GM18870 (cell line): ENCODE measurements at regions not wholly inside any gene's neighbourhood (a gene's known extent, or its start where the extent isn't known, plus 50 kb on each side); places are given as distances from the start of the nearest gene placed in this dataset.

ENCODE experiments used
- ATAC-seq: cut with Tn5 transposase; IDR thresholded peaks from one replicate; pipeline ENCODE4 v1.9.1; 2021; ENCODE audit warnings: moderate library complexity; ENCODE audit not compliant: unreplicated experiment

DNA sequence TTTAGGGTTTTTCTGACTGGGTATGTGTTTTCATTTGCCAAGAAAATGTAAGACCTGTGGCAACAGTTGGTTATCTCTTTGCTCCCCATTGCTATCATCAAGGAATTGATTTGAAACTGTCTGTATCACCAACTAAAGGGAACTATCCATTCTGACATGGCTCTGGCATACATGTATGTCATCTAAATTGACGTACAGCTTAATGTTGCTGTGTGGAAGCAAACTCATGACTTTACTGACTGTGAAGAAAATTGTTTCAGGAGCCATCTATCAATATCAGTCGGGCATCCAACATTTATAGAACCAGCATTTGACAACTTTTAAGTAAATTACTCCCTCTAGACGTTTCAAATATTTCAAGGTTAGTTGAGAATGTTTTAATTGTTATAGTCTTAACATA is 555.8 kb upstream of the EPHA7 start:
- ATAC-seq = no peak

GRCh38 chr6:93974332-93974731 is 555.0 kb upstream of the EPHA7 start:
- ATAC-seq = no peak

DNA sequence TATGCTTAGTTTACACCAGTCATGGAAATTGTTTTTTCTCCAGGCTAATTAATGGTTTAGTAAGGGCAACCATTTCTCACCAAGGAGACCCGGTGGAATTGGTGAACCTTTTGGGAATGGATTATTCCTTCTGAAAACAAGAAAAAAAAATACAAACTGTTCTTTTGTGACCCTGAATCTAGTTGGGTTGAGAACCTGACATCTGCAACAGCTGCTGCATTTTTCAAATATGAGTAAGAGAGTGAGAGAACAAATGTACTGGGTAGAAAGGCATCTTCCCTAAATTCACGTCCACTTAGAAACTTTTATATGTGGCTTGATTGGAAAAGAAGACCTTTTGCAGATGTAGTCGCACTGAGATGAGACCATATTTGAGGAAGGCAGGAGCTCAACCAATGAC is 553.4 kb upstream of the EPHA7 start:
- no peak for ATAC-seq

GRCh38 chr6:93970684-93971083 is 551.3 kb upstream of the EPHA7 start:
- no peak for ATAC-seq

DNA sequence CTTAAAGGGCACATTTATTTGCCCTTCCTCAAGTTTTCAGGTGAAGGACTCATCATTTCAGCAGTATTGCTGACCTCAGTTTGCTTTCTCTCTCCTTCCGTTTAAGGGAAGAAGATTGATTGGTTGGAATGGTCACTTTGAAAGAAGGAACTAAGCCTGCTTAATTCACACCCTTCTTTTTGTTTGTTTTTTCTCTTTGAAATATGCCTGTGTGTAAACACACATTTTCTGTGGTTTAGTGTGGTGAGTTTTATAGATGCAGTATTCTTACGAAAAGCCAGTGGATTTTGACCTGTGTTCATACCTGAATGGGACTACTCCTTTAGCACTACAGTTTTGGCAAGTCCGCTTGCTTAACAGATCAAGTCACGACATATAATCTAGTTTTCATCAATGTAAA is 548.8 kb upstream of the EPHA7 start:
- ATAC-seq = no peak

DNA sequence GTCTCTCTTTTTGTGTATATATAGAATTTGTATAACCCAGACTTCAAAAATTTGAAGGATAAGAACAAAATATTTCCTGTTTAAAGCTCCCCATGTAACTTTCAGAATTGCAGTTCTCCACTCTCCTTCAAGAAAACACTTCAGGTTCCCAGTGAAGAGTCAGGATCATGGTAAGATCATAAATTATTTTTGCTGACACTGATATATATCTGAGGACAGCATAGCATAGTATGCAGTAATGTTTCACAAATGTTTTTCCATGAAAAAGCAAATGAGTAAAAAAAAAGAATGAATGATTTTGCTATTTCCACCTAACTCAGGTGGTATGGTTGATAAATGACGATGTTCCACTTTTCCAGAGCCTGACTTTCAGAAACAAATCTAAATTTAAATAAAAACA is 545.6 kb upstream of the EPHA7 start:
- no peak for ATAC-seq

- no peak for ATAC-seq
Observed at GRCh38 chr6:93964321-93964720, 545.0 kb upstream of the EPHA7 start.

GRCh38 chr6:93962566-93962965 is 543.2 kb upstream of the EPHA7 start:
- no peak for ATAC-seq

DNA sequence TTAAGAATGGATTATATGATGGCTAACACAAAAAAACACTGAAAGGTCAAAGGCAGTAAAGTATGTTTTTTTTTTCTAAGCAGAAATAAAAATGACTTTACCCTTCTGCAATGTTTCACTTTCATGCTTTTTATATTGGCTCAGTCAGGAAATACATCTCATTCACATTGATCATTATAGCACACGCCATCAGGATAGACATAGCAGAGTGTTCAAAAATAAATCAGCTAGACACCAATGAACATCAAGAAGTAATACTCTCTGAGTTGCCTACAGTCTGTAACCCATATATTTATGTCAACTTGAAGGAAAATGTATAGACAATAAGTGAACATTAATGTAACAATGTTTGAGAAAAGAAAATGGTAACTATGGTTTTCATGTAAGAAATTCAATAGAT is 535.2 kb upstream of the EPHA7 start:
- ATAC-seq = no peak

DNA sequence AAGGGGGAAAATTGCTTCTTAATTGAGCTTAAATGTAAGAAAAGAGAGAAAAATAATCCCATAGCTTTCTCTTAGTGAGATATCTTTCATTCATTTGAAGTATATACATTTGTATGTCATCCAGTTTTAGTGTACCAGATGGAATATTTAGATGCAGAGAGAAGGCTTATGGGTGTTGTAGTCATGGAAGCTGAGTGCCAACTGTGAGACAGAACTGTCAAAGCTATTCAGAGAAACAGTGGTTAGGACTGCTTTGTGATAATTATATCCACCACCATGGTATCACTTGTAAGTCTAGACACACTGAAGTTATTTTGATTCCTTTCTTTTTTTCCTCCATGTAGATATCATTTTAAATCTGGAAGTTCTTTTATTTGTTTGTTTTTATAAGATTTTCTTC is 524.3 kb upstream of the EPHA7 start:
- no peak for ATAC-seq

DNA sequence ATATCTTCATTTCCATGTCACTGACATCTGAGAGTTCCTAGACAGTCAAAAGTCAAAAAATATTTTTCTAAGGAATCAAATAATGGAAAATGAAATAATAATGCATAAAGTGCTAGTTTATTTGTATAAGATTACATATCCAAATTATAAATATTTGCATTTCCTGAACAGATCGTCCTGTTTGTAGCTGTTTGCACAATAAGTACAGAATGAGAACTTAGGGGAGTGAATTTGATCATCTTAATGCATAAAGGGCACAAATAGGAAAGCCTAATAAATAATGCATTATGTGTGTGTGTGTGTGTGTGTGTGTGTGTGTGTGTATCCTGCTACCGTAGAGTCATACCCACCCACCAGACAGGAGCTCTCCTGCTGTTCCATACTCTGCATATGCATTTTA is 521.0 kb upstream of the EPHA7 start:
- ATAC-seq = no peak

DNA sequence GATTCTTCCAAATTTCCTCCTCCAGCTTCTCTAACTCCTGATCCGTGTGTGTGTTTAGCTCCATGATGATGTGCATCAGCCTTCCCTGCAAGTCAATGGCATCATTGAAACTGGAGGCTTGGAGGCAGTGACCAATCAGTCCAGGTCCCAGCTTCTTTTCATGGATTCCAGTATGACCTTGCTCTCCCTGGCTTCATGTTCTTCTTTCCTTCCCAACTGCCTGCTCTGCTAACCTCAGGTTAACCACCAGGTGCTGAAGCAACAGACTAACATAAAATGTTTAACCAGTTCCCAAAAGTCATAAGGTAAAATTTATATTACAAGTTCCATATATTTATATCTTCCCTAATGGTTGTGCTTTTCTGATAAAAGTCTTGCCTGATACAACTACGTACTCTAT is 512.8 kb upstream of the EPHA7 start:
- no peak for ATAC-seq

DNA sequence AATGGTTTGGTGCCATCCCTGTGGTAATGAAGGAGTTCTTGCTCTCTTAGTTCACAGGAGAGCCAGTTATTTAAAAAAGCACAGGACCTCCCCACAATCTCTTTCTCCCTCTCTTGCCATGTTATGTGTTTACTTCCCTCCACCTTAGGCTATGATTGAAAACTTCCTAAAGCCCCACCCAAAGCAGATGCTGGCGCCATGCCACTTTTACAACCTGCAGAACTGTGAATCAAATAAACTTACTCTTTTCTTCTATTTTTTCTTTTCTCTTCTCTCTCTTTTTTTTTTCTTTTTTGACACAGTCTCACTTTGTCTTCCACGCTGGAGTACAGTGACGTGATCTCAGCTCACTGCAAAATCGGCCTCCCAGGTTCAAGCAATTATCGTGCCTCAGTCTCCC is 508.4 kb upstream of the EPHA7 start:
- ATAC-seq = no peak

DNA sequence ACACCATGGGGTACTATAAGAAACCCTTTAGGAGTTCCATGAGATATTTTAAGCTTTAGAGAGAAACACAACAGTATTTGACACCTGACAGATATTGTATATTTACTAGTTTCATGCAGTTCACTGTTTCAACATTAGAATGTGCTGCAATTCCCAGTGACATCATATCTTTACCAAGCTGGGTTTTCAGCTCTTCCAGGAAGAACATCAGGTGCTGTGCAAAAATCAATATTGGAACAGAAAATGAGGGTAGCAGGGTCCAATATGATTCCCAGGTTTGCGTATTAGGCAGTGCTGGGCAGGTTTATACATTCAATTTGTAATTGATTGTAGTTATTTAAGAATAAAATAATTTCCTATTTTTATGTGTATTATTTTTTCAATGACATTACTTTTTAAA is 500.0 kb upstream of the EPHA7 start:
- ATAC-seq = no peak

GRCh38 chr6:93918258-93918657 is 498.9 kb upstream of the EPHA7 start:
- no peak for ATAC-seq

DNA sequence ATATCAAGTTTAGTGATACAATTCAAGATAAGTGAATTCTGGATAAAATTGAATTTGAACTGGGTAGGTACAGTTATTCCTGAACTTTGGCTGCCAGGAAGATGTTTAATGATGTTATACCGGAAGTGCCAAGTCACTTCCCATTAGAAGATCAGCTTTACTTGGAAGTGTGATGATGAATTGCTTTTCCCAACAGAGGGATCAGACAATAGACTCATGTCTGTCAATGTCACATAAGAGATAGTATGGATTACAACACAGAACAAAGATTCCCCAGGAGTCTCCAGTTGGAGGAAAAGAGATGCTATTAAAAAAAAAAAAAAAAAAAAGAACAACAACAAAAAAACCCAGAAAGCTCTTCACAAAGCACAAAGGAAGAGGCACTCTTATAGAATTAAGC is 497.9 kb upstream of the EPHA7 start:
- no peak for ATAC-seq

- no peak for ATAC-seq
Observed at GRCh38 chr6:93916716-93917115, 497.4 kb upstream of the EPHA7 start.

DNA sequence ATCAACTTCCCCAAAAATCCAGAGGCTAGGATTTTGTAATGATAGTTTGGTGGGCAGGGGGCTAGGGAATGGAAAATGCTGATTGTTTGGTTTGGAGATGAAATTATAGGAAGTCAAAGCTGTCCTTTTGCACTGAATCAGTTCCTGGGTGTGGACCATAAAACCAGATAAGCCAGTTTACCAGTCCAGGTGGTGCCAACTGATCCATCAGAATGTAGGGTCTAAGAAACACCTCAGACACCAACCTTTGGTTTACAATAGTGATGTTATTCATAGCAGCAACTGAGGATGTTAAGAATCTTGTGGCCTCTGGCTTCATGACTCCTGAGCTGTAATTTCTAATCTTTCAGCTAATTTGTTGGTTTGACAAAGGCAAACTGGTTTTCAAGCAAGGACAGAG is 496.6 kb upstream of the EPHA7 start:
- no peak for ATAC-seq

GRCh38 chr6:93902517-93902916 is 483.2 kb upstream of the EPHA7 start:
- ATAC-seq = no peak

GRCh38 chr6:93900142-93900541 is 480.8 kb upstream of the EPHA7 start:
- ATAC-seq = no peak

- no peak for ATAC-seq
Observed at GRCh38 chr6:93896081-93896480, 476.7 kb upstream of the EPHA7 start.

DNA sequence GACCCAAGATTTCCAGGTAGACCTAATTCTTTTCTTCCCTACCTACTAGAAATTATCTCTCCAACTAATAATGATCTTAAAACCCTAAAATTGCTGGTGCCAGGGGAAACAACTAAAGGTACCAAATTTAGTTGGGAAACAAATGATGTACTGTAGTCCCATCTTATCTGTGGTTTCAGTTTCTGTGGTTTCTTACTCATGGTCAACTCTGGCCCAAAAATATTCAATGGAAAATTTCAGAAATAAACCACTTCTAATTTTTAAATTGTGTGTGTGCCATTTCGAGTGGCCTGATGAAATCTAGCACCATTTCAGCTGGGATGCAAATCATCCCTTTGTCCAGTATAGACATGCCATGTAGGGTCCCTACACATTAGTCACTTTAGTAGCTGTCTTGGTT is 475.2 kb upstream of the EPHA7 start:
- ATAC-seq = no peak

DNA sequence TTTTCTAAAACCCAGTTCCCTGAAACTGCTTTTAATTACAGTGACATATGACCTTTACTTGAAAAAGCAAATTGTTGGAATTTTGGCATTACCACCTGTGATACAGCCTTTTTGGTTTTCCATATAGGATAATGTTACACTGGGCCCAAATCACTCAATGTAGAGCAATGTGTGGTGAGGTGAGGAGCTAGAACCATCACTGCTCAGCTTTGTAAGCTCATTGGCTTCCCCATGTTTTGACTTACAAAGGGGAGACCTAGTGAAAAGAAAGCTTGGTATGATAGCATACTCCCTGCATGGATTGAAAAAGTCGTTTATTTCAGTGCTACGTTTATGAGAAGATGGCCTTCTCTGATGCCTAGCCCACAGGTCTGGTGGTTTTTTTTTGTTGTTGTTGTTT is 470.4 kb upstream of the EPHA7 start:
- ATAC-seq = no peak

DNA sequence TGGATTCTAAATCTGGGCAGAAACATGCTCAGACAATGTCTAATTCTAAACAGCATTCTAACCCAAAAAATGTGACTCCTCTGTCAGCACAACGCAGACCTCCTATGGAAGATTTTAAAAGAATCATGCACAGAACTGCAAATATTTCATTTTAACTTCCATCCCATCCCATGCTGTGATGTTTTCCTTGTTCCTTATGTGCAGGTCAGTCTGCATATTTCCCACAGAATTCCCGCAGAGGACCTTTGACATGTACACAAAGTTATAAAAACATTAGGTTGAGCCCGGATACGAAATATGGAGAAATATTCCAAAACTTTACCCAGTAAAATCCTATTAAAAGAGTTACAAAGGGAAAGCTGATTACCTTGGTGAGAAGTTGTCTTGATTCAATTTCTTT is 467.1 kb upstream of the EPHA7 start:
- ATAC-seq = no peak
